Frontal cortex (tissue), 3 donors: ENCODE measurements at regions not wholly inside any gene's neighbourhood (a gene's known extent, or its start where the extent isn't known, plus 50 kb on each side); places are given as distances from the start of the nearest gene placed in this dataset.

Source experiments
- DNase-seq, 2 donors: peaks; one replicate each; pipeline ENCODE4 v3.0.0; 2012; ENCODE audit warnings: low spot score in 2 of 2
- FAIRE-seq: peaks from 2 replicates; lab custom pipeline; 2012; peaks lifted over from hg19 to GRCh38; lab: Jason Lieb, UNC
- donor health status: control.
- donor health status: control.
- donor health status: control.

DNA sequence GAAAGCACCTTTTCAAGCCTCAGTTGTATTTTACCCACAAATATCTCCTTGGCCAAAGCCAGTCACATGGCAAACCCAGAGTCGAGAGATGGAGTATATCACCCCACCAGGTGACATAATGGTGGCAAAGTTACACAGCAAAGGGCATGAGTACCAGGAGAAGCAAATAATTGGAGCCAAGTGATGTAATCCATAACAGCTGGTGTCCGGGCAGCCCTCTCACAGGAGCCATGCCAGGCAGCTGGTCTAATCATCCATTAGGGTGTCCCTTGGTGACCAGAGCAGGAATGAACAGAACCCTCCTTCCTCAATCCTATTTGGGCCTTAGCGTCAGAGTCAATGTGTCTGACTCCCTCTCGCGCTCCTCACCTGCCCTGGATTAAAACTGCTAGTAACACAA, 272.1 kb downstream of the LRFN2 start:
- DNase-seq (no peak), FAIRE-seq (no peak)

DNA sequence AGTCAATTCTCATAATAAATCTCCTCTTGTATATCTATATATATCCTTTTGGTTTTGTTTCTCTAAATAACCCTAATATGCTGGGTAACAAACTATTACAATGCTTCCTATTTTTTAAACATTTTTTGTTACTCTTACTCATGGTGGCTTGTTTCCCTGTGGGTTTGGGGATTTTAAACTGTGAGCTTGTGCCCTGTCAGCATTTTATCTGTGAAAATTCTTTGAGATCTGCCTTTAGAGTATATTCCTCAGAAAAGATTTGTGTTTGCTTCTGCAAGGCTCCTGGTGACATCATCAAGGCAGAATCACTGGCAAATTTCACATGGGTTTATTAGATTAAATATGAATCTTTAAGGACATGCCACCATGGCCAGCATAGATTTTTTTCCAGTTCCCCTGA, 273.6 kb downstream of the LRFN2 start:
- FAIRE-seq = no peak

DNA sequence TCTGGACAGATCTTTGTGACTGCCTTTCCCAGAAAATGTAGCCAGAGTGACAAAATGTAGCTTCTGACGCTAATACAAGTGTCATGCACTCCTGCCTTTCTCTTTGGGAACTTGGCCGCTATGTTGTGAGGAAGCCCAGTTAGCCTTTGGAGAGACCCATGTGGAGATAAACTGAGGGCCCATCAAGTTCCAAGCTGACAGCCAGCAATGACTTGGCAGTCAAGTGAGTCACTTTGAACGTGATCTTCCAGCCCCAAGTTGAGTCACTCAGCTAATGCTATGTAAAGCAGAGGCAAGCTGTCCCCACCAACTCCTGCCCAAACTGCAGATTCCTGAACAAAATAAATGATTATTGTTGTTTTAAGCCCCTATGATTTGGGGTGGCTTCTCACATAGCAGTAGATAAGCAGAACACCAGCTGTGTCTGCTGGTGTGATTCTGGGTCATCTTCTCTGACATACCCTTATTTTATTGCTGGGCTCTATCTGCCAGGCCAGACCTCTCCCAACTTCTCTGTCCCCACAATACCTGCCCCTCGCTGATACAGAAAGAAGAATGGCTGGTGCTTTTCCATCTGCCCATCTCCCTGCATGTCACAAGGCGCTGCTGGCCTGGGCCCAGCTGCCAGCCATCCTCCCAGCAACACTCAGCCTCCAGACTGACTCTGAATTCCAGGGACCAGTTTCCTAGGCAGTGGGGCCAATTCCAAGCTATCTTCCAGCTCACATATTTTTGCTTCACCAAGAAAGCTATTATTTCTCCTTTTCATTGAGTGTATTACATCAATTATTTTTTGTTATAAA, 274.8 kb downstream of the LRFN2 start:
- no peak for DNase-seq
- no peak for FAIRE-seq

More for the DNA sequence above, 273.6 kb downstream of the LRFN2 start:
- no peak for DNase-seq

DNA sequence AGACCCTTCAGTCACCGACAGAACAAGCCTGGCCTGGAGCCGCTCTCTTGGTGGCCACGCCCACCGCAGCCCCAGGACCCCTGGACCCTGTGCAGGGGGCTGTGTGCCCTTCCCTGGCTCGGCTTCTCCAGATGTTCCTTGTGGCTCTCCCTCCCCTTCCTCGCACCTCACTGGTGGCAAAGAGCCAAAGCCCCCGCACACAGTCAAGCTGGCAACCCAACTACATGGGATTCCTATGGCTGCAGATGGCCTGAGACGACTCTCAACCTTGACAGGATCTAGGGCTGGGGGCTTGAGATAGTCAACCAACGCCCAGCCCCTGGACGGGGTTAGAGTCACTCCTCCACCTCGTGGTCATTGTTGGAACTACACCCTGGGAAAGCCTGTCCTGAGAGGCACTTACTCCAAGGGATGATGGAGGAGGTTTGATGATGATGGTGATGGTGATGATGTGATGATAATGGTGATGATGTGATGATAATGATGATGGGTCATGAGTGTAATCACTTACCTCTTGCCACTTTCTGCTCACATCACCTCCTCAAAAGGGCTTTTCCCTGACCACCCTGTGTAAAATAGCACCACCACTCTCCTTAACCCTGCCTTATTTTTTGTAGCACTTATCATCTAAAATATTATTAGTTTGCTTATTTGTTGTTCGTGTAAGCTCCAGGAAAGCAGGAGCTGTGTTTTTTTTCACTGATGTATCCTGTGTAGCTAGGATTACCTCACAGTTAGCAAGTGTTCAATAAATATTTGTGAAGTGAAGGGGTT, 278.4 kb downstream of the LRFN2 start:
- peak; percentile 18 to 59 for DNase-seq
- no peak for FAIRE-seq

DNA sequence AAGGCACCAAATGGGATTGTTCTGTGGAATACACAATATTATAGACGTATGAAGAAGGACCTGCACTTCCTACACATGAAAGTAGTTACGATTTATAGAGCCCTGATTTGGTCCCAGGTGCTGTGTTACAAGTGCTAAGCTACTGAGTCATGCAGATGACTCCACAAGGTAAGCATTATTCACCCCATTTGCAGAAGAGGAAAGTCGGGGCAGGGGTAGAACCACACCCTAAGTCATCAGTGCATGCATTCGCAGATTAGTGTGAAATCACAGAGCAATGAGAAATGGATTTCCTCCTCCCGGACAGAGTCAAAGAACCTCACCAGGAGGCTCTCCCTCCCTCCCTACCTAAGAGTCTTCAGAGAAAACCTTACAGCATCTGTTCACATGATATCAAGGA, 279.5 kb downstream of the LRFN2 start:
- FAIRE-seq (no peak), DNase-seq (no peak)

DNA sequence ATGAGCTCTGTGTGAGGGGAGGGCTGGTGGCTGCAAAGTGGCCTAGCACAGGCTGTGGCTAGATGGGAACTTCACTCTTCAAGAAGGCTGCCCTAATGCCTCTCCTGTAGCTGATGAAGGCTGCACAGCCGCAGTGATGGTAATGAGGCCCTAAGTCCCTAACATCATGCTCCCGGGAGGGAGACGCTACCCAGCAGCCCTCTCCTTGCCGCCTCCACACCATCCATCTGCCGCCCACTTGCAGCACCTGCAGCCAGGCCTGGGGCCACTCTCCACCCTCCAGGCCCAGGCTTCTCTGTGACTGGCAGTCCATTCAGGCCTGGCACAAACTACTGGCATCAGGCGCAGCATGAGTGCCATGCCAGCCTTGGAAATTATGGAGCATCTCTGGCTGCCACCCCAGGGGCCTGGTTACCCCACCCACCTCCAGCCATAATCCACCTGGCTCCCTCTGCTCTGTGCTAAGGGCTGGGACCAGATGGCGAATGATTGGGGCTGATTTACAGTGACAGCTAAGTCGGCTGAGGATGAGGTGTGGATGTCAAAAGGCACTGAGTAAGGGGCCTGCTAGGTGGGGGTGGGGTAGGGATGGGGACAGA, 284.2 kb downstream of the LRFN2 start:
- no peak for DNase-seq

DNA sequence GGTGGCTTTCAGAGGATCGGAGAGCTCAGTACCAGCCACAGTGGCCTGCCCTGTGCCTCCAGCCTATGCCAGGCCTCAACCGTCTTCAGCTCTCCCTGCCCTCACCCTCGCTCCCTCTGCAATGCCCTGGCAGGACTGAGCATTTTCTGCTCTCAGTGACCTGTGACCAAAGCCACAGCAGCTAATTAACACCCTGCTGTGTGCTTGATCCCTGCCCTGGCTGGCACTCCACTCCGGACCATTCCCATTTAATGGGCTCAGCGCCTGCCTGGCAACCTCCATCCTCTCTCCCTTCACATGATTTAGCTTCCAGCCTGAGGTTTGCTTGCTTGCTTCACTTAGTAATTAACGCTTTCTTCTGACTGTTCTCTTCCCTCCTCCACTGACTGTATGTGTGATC, 287.5 kb downstream of the LRFN2 start:
- FAIRE-seq = no peak

More for the DNA sequence above, 284.2 kb downstream of the LRFN2 start:
- no peak for FAIRE-seq

DNA sequence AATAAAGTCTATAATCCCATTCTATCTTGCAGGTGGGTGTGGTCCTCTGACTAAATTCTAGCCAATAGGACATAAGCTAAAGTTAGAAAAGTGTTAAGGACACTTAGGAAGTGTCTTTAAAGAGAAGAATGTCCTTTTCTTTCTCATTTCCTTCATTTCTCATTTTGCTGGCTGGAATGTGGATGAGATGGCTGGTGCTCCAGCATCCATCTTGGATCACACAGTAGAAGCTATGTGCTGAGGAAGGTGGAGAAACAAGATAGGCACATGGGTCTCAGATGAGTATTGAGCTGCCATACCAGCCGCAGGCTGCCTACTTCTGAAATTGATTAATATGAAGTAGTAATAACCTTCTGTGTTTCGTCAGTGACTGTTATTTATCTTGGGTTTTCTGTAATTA, 289.0 kb downstream of the LRFN2 start:
- no peak for DNase-seq
- no peak for FAIRE-seq

More for the DNA sequence above, 287.5 kb downstream of the LRFN2 start:
- no peak for DNase-seq

DNA sequence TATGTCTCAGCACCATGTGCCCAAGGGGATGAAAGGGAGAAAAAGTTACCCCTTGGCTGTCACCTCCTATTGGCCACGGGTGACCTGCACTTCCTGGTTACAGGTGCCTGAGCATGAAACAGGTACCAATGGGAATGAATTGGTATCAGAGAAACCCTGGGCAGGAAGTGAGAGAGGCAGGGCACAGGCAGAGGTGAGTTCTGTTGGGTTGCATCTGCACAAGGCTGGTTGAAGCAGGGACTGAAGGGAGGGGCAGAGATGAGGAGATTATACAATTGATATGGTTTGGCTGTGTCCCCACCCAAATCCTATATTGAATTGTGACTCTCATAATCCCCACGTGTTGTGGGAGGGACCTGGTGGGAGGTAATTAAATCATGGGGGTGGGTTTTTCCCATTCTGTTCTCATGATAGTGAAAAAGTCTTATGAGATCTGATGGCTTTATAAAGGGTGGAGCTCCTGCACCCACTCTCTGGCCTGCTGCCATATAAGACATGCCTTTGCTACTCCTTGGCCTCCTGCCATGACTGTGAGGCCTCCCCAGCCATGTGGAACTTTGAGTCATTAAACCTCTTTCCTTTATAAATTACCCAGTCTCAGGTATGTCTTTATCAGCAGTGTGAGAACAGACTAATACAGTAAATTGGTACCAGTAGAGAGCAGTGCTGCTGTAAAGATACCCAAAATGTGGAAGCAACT, 291.8 kb downstream of the LRFN2 start:
- FAIRE-seq (no peak), DNase-seq (no peak)

DNA sequence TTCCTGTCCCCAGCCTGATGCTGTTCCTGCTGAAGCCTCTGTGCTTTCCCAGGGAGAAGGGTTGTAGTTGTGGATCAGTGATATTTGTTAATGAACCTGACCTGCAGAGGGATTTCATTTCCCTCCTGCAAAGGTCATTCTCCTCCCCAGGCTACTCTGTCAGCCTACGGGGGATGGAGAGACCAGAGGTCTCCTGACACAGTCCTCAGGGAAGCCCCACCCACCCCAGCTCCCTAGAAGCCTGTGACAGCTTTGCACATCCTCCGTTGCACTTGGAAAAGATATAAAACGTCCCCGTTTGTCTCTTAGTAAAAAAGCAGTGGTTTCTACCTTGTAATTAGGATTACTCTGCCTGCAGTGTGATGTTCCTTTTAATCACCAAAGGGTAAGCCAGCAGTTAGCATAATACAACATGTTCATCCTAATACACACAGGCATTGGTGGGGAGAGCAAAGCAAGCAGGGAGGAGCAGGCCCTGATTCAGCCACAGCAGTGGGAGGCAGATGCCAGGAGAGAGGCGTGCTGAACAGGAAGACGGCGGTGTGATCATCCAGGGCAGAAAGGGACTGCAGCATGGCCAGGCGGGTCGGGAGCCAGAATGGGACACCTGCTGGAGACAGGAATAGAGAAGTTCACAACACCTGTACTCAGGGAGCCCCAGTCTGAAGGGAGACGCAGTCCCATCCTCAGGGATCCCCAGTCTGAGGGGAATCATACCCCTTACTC, 293.5 kb downstream of the LRFN2 start:
- FAIRE-seq (no peak), DNase-seq (no peak)

DNA sequence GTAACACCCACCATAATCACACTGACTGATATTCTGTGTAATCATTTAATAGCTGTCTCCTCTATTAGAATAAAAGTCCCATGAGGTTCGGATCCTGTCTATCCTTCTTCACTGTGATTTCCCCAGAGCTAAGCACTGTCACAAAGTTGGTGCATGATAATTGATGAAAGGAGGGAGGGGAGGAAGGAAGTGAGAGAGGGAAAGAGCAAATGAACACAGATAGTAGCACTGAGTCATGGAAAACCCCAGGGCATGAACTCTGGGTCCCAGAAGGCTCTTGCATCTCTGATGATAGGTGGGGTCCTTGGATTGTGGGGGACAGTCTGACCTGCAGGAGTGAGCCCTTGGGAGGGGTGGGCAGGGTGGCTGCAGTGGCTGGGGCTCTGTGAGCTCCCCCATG, 294.1 kb downstream of the LRFN2 start:
- no peak for FAIRE-seq
- no peak for DNase-seq

DNA sequence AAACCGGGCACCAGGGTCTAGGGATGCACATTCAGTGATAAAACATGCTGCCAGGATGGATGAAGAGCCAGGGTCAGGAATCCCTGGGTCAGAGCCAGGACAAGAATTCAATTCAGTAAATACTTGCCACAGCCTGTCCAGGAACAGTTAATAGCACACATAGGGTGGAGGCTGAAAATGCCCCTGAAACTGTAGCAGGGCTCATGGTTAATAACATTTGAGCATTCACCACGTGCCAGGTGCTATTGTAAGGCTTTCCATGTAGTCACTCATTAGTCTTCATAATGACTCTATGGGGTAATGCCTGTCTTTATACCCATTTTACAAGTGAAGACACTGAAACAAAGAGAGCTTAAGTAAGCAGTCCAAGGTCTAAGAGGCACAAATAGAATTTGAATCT, 296.3 kb downstream of the LRFN2 start:
- DNase-seq = no peak
- FAIRE-seq = no peak

DNA sequence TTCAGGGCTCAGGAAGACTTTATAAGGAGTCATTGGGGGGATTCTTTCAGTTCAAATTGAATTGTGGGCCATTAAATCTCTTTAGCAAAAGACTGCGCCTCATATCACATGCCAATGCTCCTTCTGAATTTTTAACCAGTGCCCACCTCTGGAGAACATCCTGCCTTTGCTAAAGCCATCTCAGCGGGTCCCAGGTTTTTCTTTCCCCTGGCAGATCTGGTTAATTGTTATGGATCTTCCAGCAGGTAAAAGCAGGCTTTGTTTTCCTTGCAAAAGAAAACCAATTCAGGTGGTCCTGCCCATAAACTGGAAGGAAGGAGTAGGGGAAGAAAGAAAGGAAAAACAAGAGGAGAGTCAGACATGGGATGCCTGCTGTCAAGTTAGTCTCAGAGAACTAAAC, 298.2 kb downstream of the LRFN2 start:
- DNase-seq (no peak), FAIRE-seq (no peak)

DNA sequence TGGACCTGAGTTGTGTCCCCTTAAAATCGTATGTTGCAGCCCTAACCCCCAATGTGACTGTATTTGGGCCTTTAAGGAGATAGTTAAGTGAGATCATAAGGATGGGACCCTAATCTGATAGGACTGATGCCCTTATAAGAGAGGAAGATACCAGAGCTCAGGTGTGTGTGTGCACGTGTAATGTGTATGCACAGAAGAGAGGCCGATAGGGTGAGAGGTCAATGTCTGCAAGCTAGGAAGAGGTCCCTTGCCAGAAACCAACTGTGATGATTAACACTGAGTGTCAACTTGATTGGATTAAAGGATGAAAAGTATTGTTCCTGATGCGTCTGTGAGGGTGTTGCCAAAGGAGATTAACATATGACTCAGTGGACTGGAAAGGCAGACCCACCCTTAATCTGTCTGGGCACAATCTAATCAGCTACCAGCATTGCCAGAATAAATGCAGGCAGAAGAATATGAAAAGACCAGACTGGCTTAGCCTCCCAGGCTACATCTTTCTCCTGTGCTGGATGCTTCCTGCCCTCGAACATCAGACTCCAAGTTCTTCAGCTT, 299.8 kb downstream of the LRFN2 start:
- DNase-seq (no peak), FAIRE-seq (no peak)

DNA sequence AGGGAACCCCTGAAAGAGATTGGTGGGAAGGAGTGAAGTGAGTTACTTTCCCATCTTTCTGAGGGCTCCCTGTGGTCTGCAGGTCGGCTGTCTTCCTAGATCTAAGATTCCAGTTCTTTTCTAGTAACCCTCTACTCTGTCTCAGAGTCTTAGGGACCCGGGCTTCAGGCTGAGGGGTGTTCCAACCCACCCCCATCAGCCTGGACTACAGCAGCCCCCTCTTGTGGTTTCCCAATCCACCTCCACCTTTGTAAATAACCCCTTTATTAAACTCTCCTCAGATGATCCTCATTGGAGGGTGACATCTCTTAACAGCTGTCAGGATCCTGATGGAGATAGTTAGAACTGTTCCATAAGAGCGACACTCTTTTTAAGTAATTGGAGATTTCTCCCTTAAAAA, 300.4 kb downstream of the LRFN2 start:
- FAIRE-seq (no peak), DNase-seq (no peak)

DNA sequence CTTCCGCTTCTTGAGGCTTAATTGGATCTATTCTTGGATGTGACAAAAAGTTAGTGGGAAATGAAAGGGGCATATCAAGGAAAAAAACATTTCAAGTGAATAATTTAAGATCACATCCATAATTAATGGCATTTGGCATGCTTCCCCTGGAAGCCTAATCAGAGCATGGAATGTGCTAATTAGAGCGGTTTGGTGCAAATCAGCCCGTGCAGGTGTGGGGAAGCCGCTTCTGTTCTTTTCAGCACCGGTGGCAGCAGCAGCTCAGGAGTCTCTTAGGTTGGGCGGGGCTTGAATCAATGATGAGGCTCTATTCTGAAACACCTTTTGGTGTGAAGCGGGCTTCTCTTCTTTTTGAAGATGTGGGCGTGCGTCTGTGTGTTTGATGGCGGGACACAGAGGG, 301.2 kb downstream of the LRFN2 start:
- no peak for FAIRE-seq
- DNase-seq = no peak

DNA sequence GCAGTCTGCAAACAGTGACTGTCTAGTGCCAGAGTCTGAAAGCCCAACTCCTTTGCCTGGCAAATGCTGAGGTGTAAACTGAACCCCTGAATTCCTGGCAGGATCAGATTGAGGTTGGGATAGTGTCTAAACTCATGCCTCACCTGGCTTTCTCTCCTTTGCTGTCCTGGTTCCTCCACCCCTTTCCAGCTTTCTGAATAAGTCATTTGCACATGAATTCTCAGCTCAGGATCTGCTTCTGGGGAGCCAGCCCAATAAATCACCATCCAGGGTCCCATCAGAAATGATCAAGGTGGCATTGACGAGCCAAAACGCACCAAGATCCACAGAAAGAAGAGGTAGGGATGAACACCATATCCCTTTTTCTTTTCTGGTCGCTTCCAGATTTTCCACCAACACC, 301.6 kb downstream of the LRFN2 start:
- FAIRE-seq (no peak), DNase-seq (no peak)

DNA sequence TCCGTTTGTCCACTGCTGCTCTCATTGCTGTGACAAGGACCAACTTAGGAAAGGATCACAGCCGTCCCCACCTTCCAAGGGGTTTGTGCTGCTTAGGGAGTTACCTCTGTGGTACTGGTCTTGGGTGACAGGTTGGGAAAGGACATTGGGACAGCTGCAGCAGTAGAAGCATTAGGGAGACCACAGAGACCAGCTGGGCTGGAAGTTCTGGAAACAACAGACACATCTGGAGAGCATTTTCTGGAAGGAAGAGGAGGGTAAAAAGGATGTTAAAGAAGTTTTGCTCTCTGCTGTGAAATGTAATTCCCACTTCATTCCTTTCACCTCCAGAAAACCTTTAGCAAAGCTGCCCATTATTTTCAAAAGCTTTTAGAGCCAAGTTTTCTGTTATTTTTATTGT, 304.2 kb downstream of the LRFN2 start:
- no peak for DNase-seq
- no peak for FAIRE-seq

DNA sequence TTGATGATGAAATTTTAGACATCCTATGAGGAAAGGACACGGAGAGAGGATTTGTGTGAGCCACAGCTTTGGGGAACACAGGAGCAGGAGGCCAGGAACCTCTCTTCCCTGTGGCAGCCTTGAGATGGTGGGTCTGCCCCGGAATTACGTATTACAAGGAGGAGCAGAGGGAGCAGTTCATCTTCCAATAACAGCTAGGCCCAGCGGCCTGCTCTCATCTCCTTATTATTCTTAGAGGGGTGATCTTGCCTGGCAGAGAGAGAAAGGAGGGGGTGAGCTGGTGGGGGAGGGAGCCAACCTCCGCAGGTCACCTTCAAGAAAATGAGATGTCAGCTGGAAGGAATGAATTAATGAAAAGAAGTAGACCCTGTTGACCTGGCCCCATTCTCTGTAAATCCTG, 305.8 kb downstream of the LRFN2 start:
- DNase-seq = no peak
- no peak for FAIRE-seq

DNA sequence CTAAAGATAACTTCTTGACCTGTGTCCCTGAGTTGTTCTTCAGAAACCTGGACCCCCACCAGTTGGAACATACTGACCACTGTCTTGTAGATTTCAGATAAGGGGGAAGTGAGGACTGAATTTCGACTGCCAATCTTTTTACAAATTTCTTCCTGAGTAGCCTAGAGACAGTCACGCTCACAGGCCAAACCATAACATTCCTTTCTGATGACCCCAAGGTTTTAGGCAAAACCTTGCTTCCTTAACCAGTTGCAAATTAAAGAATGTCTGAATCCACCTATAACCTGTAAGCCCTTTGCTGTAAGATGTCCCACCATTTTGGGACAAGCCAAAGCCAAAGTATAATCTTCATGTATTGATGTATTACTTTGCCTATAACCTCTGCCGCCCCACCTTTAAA, 306.9 kb downstream of the LRFN2 start:
- FAIRE-seq (no peak), DNase-seq (no peak)
